ENCODE measurements at regions not wholly inside any gene's neighbourhood (a gene's known extent, or its start where the extent isn't known, plus 50 kb on each side); places are given as distances from the start of the nearest gene placed in this dataset.
A peak's percentile ranks its signal among the peaks of the same experiment; 100 is the strongest.

GRCh38 chr5:107808671-107809137, 138.0 kb upstream of the EFNA5 start:
- DNase-seq, result peak; percentile 89

DNA sequence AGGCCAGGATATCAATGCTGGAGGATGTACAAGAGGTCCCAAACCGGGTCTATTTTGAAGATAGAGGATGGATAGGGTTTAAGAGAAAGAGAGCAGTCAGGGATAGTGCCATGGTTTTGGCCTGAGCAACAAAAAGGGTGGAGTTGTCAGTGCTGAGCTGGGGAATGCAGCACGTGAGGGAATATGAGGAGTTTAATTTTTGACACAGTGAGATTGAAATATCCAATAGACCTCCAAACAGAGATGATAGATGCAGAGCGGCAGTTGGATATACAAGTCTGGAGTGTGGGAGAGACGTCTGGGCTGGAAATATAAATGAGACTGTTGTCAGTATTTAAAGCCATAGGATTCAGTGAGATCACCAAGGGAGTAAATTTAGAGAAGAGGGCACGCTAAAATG, 136.7 kb upstream of the EFNA5 start:
- no peak for DNase-seq

DNA sequence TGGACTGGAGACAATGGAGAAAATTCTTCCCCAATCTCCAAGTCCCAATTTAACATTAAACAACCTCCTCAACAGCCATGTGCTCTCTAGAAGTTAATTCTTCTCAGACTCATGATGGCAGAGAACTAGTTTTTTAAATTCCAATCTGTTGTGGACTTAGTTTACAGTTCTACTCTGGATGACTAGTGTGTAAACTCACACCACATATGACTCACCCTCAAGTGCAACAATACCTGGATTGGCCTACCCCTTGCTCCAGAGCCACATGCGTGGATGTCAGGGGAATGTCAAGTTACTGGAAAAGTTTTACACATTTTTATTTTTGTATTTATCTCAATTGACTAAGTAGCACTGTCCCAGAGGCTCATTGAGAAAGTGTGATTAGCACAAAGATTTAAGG, 136.0 kb upstream of the EFNA5 start:
- DNase-seq, result no peak

- DNase-seq, result peak; percentile 80
Observed at GRCh38 chr5:107806271-107806670, 135.5 kb upstream of the EFNA5 start.

- DNase-seq, result peak; percentile 67
Observed at GRCh38 chr5:107805824-107806223, 135.1 kb upstream of the EFNA5 start.

GRCh38 chr5:107805166-107805565, 134.4 kb upstream of the EFNA5 start:
- no peak for DNase-seq

DNA sequence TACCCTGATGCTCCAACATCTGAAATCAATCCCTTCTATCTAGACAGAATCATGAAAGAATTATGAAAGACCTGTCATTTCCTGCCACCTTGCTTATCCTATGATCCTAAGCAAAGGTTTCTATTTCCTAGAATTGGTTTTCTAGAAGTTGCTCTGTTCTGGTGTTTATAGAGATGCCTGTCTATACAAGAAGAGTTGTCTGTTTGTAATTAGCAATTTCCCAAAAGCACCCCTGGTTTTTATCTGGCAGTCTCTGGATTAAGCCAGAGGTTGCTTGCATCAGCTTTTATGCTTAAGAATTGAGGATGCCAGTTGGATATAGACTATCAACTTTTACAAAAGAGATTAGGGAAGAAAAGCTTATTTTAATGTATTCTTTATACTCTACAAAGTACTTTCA, 133.0 kb upstream of the EFNA5 start:
- DNase-seq, result no peak

DNA sequence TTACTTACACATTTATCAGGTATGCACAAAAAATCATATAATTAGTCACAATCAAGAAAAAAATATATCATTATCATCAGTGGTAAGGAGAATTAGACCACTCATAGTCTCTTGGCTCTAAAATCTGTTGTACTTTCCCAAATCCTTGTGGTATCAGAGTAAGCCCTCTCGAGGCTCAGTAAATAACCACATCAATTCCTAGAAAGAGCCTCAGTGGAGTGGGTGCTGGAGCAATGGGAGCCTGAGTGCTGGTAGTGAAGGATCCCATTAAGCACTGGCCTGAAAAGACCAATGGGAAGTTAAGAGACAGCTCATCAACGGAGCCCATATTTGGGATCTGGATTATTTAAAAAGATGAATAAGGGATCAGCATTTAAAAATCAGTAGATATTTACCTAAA, 130.3 kb upstream of the EFNA5 start:
- DNase-seq, result no peak

DNA sequence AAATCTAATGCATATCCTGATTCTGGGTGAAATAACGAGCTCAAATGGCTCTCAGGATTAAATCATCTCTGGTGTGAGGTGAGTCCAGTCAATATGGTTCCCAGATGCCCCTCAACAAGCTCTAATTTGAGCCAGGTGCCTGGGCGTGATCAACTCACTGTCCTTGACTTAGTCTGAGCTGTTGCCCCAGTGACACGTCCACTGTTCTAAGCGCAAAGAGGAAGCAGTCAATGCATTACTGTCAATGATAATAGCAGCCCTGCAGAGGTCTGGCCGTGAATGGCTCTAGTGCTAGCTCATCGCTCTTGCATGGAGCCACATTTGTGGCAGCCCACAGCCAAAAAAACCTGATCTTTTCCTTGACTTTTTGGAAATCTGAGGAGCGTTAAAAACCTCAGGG, 128.6 kb upstream of the EFNA5 start:
- no peak for DNase-seq

- no peak for DNase-seq
Observed at GRCh38 chr5:107796797-107797196, 126.1 kb upstream of the EFNA5 start.

DNA sequence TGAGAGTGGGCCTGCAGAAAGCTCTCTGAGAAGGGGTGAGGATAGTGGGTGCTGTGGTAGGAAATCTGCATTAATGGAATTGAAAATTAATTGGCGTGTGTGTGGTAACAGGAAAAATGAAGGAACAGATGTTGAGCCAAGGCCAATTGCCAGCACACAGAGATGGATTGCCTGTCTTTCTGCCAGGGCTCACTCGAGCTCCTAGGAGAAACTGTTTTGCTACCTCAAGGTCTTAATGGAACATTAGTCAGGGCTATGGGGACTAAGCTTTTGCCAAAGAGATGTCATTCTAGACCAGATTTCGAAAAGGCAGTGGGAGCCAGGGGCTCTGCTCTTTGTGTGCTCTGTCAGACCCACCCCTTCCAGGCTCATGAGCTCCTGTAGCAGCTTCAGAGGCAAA, 124.0 kb upstream of the EFNA5 start:
- DNase-seq, result peak; percentile 44

GRCh38 chr5:107792940-107793339, 122.2 kb upstream of the EFNA5 start:
- no peak for DNase-seq

DNA sequence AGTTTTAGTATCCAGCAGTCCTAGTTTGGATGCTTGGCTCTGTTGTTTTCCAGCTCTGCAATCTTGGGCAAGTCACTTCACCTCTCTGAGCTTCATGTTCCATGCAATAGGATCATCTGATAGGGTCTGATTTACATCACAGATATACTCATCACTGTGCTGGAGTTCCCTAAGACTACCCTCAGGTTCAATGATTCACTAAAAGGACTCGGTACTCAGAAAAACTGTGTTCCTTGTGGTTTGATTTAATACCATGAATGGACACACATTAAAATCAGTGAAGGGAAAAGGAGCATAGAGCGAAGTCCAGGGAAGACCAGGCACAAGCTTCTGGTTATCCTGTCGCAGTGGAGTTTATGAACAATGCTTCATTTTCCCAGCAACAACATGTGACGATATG, 119.9 kb upstream of the EFNA5 start:
- no peak for DNase-seq

DNA sequence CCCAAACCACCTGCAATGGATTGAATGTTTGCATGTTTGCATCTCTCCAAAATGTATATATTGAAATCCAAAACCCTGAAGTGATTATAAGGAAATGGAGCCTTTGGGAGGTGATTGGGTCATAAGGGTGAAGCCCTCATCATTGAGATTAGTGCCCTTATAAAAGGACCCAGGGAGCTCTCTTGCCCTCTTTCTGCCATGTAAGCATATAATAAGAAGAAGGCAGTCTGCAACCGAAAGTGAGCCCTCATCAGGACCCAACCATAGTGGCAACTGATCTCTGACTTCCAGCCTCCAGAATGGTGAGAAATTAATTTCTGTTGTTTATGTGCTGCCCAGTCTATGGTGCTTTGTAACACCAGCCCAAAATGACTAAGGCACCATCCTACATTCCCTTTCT, 115.7 kb upstream of the EFNA5 start:
- DNase-seq, result no peak

DNA sequence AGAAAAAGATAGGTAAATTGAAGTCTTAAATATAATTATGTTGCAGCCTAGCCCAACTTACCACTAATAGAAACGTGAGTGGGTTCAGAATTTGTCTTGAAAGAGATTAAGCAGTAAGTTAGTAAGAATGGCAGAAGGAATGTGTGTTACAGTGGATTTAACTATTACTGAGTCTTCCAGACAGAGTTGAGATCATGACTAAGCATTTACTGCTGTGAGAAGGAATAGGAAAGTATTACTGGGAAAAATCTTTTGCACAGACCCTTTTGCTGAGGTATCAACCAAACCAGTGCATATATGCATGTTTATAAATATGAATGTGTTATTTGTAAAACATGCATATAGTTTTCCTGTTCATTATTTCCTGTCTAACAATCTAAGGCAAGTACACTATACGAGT, 112.8 kb upstream of the EFNA5 start:
- DNase-seq, result no peak

DNA sequence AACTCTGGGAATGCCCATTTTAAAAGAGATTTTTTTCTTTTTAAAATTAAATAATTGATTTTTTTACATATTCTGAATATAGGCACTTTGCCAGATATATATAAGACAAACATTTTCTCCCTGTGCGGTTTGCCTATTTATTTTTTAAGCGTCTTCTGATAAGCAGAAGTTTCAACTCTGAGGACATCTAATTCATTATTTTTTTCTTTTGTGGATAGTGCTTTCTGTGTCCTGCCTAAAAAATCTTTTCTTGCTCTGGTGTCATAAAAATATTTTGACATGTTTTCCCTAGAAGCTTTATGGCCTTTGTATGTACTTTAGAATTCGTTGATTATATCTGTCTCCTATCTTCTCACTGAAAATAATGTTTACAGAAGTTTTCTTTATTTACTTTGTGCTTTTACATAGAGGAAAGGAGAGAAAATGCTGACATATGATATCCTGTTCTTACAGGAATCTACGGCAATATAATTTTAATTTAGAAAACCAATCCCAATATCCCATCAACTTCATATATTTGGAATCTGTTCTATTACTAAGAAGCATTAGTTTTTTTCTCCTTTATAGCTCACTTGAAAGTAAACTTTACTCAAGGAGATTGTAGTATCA, 111.9 kb upstream of the EFNA5 start:
- no peak for DNase-seq

DNA sequence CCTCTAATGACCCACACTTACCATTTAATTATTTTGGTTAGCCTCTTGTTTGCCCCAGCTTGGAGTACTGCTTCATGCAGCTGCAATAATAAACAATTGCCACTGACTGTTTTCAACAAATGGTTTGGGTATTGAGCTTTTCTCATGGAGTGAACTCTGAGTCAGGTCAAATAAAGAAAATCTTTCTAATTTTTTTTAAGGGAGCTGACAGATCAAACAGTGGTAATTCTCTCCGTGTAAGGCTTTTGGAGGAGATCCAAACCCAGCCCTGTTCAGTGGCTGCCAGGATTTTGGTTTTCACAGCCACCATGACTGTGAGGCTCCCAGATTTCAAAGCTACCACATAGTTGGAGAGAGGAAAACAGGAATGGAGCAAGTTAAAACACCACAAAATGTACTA, 110.7 kb upstream of the EFNA5 start:
- DNase-seq, result no peak

GRCh38 chr5:107779437-107779836, 108.7 kb upstream of the EFNA5 start:
- DNase-seq, result no peak

DNA sequence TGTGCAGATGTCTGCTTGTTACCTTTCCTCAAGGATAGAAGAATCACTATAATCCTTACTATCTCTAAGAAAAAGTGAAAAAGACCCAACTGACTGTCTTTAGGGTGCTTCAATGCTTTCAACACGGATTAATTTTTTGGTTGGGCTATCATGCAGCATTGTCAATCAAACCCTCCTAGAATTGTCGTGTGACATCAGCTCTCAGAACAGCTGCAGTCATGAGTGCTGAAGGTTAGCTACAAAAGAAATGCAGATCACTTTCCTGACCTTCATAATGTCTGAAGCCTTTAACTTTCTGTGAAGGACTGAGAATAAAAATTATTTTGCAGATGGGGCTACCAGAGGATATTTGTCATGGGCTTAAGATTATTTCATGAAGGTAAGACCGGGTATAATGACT, 107.9 kb upstream of the EFNA5 start:
- no peak for DNase-seq

GRCh38 chr5:107776922-107777740, 106.4 kb upstream of the EFNA5 start:
- DNase-seq, result no peak

- DNase-seq, result no peak
Observed at GRCh38 chr5:107776506-107776905, 105.8 kb upstream of the EFNA5 start.

DNA sequence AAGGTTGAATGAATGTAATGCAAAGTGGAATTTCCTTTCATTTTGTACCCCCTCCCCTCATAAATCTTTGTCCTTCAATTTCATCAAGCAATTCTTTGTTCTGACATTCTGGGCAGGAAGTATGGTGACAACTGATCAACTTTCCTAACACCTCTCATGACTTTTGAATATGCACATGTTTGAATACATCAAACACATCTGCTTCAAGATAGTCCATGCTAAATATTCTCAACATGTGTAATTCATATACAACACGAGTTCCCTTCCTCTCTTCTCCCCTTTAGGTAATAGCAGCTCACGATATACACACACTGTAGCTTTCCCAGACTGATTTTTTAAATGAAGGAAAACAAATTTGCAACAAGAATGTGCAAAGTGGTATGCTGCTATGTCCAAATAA, 103.6 kb upstream of the EFNA5 start:
- no peak for DNase-seq

- DNase-seq, result no peak
Observed at GRCh38 chr5:107773479-107773878, 102.7 kb upstream of the EFNA5 start.

DNA sequence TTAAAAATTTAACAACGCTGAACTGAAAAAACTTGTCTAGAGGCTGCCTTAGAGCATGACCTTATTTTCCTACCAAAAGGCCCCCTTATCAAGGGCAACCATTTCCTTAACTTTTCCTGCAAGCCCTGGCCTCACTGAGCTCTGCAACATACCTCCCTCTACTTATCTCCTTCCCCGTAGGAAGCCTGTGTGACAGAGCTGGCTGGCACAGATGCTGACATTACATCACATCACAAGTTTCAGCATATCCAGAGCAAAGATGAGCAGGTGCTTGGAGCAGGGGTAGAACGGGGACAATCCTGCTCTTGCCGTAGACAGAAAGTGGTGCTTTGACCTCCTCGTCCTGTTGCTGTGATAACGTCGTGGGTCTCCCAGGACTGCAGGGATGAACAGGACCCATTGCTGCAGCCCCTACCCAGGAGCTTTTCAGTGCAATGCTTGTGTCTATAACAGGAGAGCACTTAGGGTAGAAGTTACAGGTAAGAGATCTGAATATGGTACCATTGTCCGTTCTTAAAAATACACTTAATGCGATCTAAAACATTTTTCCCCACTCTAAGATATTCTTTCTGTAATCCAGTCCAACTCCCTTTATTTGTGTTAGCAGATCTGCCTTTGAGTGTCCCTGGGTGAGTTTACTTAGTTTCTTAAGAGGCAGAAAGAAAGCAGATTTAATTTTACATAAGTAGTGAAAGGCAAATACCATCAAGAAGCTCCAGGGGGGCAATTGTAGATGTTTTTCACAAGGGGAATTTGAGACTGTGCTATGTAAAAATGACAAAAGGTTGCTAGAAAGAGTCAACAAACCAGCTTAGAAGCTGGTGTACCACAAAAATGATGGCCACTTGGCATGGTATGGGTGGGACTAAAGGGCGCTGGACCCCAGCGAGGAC, 101.9 kb upstream of the EFNA5 start:
- peak; percentile 20 for DNase-seq

Measured in NCI-H2171 (cell line).